Midbrain (tissue), 1 donor: ENCODE measurements at regions not wholly inside any gene's neighbourhood (a gene's known extent, or its start where the extent isn't known, plus 50 kb on each side); places are given as distances from the start of the nearest gene placed in this dataset.

Source experiments
- DNase-seq: peaks from one replicate; lab custom pipeline; 2025; lab: John Stamatoyannopoulos, UW

GRCh38 chr9:23309800-23310199, 516.2 kb downstream of the ELAVL2 start:
- DNase-seq = no peak

DNA sequence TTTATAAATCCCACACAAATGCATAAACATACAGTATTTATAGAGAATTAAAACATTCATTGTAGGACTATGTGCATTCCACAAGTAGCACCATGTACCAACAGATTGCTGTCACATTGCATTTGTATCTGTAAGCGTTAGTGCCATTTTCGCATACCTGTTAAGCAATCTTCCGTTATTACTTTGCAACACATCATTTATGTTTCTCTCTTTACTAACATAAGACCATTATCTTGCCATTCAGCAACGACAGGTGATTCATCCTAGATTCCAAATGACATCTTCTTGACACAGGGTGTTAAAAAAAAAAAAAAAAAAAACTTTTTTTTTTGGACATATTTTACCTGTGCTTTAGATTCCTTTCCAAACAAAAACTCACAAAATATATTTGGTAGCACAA, 511.8 kb downstream of the ELAVL2 start:
- DNase-seq = no peak

- no peak for DNase-seq
Measured at GRCh38 chr9:23319092-23319491, 506.9 kb downstream of the ELAVL2 start.

DNA sequence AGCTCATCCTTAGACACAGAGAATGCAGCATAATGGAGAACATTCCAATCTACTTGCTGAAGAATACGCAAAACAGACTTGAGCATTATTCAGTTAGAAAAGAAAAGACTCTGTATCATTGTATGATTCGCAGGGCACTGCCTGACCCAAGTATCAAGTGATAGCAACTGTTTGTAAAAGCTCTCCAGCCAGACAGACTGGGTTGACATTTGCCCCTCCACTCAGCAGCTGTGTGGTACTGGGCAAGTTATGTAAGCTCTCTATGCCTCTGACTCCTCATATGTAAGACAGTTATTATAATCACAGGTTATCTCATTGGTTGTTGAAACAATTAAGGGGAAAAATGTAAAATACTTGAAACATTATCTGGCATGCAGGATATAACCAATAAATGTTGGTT, 505.0 kb downstream of the ELAVL2 start:
- DNase-seq = no peak

DNA sequence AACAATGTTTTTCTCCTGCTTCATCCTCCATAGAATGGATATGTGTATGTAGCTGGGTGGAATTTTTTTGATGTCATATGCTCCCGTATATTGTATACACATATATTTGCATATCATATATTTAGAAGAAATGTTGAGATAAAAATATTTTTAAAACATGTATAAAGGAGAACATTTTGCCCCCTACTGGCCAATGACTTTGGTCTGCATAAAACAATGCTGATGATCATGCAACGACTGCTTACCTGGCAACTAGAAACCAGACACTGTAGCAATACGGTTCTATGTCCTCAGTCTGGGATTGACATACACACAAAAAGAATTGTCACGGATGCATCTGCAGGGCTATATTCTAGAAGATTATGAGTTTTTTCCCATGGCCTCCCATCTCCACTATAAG, 503.6 kb downstream of the ELAVL2 start:
- DNase-seq = no peak

DNA sequence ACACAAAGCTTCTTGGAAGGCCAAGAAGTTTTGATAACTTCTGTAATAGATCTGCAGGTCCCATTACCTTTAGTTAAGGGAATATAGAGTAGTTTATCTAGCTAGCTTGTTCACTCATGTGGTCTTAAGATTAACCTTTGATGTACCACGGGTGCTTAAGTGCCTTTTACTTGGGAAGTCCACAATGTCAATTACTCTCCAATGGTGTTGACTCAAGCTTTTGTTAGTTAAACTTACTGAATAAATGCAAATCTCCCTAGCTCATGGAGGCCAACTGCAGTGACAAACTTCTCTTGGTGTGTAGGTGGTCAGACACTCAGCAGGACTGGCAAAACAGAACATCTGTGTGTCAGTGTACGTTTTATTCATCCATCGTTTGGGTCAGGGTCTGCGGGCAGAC, 501.5 kb downstream of the ELAVL2 start:
- DNase-seq = no peak

DNA sequence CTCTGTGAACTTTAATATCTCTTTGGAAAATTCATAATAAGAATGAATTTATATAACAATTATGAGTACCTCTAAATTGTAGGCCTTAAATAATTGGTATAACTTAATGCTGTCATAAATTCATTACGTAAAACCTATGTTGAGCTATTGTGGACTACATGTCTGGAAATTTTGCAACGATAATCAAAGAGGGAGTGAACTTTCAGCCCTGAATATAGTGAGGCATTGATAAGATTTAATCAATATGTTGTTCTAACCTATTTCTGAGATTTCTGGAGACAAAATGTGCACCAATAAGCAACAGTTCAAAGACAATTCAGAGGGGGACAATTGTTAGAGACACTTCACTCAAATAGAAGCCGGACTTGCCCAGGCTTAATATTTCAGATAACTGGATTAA, 499.4 kb downstream of the ELAVL2 start:
- DNase-seq = no peak

- DNase-seq = no peak
Measured at GRCh38 chr9:23341346-23341745, 484.7 kb downstream of the ELAVL2 start.

- peak; percentile 5 for DNase-seq
Measured at GRCh38 chr9:23342291-23342690, 483.7 kb downstream of the ELAVL2 start.

DNA sequence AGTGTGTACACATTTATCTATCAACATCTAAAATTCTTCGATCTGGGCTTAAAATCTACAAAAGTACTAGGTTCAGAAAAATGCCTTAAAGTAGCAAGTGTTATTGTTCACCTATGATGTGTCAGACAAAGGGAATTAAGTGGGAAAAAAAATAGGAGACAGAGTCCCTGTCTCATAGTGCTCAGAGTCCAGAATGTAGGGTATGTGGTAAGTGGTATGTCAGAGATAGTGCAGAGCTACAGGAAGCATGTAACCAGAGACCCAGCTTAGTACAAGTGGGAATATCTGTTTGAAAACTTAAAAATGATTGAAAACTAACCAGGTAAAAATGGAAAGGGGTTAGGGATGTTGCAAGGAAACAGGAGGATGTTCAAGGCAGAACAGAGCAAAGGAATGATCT, 482.8 kb downstream of the ELAVL2 start:
- no peak for DNase-seq

GRCh38 chr9:23361096-23361495, 464.9 kb downstream of the ELAVL2 start:
- DNase-seq = no peak

GRCh38 chr9:23372703-23373102, 453.3 kb downstream of the ELAVL2 start:
- DNase-seq = no peak

DNA sequence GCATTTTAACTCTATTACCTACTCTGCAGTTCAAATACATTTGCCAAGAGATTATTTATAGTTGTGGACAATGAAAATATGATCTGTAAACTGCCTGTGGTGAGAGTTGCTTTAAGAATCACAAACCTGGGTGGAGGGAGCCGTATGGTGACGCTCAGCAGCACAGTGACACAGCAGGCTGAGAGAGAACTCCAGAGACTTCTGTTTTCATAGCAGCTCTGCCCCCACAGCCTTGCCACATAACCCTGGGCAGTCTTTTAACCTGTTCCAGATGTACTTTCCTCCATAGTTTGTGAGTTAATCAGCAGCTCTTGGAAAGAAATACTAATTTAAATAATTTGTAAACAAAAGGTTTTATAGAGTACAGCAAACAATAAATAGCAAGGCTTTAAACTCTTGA, 450.5 kb downstream of the ELAVL2 start:
- no peak for DNase-seq

DNA sequence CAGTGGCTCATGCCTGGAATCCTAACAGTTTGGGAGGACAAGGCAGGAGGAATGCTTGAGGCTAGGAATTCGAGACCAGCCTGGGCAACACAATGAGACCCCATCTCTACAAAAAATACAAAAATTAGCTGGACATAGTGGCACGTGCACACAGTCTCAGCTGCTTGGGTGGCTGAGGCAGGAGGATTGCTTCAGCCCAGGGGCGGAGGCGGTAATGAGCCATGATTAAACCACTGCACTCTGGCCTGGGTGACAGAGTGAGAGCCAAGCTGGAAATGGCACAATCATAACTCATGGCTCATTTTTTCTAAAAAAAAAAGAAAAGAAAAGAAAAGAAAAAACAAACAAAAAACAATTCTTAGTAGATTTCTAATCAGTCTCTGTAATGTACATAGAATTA, 446.2 kb downstream of the ELAVL2 start:
- no peak for DNase-seq

GRCh38 chr9:23380821-23381220, 445.2 kb downstream of the ELAVL2 start:
- no peak for DNase-seq

DNA sequence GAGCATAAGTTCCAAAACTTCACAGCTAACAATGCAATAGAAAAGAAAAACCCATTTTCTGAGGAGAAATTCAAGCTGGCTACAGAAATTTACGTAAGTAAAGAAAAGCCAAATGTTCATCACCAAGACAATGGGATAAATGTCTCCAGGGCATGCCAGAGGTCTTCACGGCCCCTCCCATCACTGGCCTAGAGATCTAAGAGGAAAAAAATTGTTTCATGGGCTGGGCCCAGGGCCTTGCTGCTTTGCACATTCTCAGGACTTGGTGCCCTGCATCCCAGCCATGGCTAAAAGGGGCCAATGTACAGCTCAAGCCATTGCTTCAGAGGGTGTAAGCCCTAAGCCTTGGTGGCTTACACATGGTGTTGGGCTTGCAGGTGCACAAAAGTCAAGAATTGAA, 443.6 kb downstream of the ELAVL2 start:
- DNase-seq = no peak

- DNase-seq = no peak
Measured at GRCh38 chr9:23394189-23394588, 431.9 kb downstream of the ELAVL2 start.

DNA sequence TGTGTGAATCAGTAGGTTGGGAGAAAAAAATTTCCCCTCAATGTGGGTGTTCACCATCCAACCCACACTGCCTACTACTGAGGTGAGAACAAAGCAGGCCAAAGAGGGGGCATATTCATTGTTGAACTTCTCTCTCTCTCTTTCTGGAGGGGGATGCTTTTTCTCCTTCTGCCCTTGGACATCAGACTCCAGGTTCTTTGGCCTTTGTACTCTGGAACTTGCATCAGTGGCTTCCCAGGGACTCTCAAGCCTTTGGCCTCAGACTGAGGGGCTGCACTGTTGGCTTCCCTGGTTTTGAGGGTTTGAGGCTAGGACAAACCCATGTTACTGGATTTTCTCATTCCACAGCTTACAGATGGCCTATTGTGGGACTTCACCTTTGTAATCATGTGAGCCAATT, 417.2 kb downstream of the ELAVL2 start:
- DNase-seq = no peak

DNA sequence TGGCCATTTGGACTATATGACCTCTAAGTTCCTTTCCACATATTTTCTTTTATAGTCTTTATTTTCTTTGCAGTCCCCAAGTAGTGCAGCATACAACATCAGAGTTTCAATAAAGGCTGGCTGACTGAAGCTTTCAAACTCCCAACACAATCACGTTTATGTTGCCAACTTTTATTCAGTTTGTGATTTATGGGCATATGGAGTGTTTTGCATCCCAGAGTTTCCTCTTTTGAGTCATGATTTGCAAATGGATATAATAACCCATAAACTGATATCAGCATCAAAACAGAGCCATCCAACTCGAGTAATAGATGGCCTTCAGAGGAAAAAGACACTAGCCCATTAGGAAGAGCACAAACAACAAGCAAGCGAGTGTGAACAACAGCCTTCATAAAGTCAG, 414.0 kb downstream of the ELAVL2 start:
- DNase-seq = no peak

- no peak for DNase-seq
Measured at GRCh38 chr9:23412458-23412857, 413.6 kb downstream of the ELAVL2 start.

DNA sequence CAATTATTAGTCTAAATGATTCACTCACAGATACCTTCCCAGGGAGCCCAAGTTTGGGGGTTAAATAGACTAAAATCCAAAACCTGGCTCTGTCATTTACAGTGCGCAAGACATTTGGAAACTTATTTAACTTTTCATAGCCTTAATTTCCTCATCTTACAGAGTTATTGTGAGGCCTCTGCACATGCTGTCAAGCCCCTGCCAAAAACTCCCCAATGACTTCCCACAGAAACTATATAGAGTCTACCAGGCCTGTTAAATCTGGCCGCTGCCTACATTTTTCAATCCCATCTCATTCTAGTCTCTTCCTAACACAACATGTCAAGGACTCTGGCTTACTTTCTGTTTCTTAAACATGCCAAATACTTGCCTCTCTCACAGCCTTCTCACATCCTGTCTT, 412.5 kb downstream of the ELAVL2 start:
- DNase-seq = no peak

GRCh38 chr9:23423999-23424398, 402.0 kb downstream of the ELAVL2 start:
- DNase-seq = no peak

DNA sequence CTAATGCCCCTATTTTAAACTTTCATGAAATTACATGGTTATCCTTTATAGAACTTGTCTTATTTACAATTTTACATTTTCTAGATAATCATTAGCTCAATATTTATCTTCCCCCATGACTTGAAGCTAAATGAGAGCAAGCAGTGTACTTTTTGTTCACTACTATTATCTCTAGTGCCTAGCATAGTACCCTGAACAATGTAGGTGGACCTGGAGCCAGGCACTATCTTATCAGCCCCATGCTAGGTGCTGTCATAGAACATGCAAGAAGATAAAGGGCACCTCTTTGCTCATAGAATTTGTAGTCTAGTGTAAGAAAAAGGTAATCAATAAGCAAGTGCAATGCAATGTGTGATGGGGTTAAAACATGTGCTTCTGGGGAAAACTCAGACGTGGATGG, 399.9 kb downstream of the ELAVL2 start:
- DNase-seq = no peak

- DNase-seq = no peak
Measured at GRCh38 chr9:23431459-23431858, 394.6 kb downstream of the ELAVL2 start.

DNA sequence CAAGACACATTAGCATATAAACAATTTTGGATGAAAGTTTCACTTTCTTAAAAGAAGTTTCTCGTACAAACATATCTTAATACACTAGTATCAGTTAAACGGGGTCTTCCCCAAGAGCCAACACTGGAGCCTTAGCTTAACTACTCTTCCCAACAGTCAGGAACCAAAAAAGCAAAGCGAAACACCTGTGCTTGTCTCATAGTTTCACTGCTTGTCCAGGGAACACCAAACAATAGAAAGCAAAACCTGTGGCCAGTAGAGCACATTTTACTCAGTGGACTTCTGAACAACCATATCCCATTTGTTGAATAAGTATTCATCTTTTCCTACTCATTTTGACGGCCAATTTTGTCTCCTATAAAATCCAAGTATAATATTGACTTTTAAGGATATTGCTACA, 391.4 kb downstream of the ELAVL2 start:
- no peak for DNase-seq
